ENCODE measurements at regions not wholly inside any gene's neighbourhood (a gene's known extent, or its start where the extent isn't known, plus 50 kb on each side); places are given as distances from the start of the nearest gene placed in this dataset.

GRCh38 chr1:240712014-240712731, 100.2 kb upstream of the GREM2 start (continued):
- no peak for TF ChIP-seq ZNF788 (CRISPR knock-in tag; IDR thresholded peaks at IDR 0.05; ENCODE audit: borderline replicate concordance)
- TF ChIP-seq MEIS1 (CRISPR knock-in tag; IDR thresholded peaks at IDR 0.05; ENCODE audit: borderline replicate concordance), result no peak
- TF ChIP-seq NFKBIZ (CRISPR knock-in tag; IDR thresholded peaks at IDR 0.05), result no peak
- no peak for TF ChIP-seq HCFC1 (IDR thresholded peaks at IDR 0.05; ENCODE audit: low read depth, low read length)

DNA sequence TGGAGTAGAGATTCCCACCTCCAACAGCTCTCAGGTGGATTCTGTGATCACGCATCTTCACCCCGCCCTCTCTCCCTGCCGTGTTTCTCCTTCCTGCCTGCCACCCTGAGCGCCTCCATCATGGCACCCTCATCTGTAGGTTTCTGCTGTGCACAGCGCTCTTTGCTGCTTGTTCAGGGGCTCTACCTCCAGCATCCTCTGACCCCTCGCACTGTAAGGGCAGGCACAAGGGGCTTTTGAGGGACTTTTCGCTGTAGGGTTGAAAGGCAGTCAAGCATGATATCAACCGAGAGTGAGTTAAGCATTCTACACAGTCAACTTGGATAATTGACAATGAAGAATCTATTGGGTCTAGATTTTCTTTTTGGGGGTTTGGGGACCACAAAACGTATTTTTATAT, 99.1 kb upstream of the GREM2 start:
- no peaks in the 10 kb centered on the region for H4K20me1 ChIP-seq (ENCODE audit: insufficient read depth, low read length)
- no peaks in the 10 kb centered on the region for H3K4me1 ChIP-seq (ENCODE audit: insufficient read depth, low read length)
- ChIA-PET POLR2A (no interaction called here), CTCF (ENCODE audit: low intra/inter-chr PET ratio, low total read pairs) (no interaction called here)
- ATAC-seq (no peak), FAIRE-seq (no peak), DNase-seq (ENCODE audit: low spot score) (no peak)
- H3K27ac ChIP-seq (ENCODE audit: extremely low read length, insufficient read depth, low read length), result no peak overlapping the region
- in situ Hi-C loops (cut with HindIII; ENCODE audit: extremely low pct_ligation_motif_present, low pct_unique_long_range_greater_than_20kb), result no loop called here
- no peak overlapping the region for H3K4me3 ChIP-seq (replicated peaks in 1 of 3; ENCODE audit: insufficient read depth in 1 of 3, low read depth in 2 of 3, low read length in 3 of 3)
- no peak overlapping the region for H3K9ac ChIP-seq (ENCODE audit: insufficient read depth, low read depth, low read length)
- WGBS (ENCODE audit: low lambda C conversion rate), result 24% methylated on average over 9 of the region's 9 CpGs
- H3K36me3 ChIP-seq (replicated peaks in 1 of 2; ENCODE audit: control insufficient read depth in 1 of 2, insufficient read depth in 2 of 2, low read length in 2 of 2), result no peaks in the 10 kb centered on the region
- H2AFZ ChIP-seq (ENCODE audit: low read length), result no peak overlapping the region
- no peak overlapping the region for H3K4me2 ChIP-seq (ENCODE audit: low read depth, low read length)
- no TSS peak for BruUV-seq (replicated peaks)
- TF ChIP-seq ZNF674 (CRISPR knock-in tag; IDR thresholded peaks at IDR 0.05; ENCODE audit: low read depth) (no peak), SRF (IDR thresholded peaks at IDR 0.05; ENCODE audit: low read depth, low read length) (no peak), ZC3H13 (CRISPR knock-in tag; IDR thresholded peaks at IDR 0.05) (no peak), SRY (CRISPR knock-in tag; IDR thresholded peaks at IDR 0.05) (no peak), SKI (IDR thresholded peaks at IDR 0.05; ENCODE audit: partially characterized antibody) (no peak), CBX5 (CRISPR knock-in tag; IDR thresholded peaks at IDR 0.05; ENCODE audit: borderline replicate concordance) (no peak), CC2D1A (CRISPR knock-in tag; IDR thresholded peaks at IDR 0.05) (no peak), ZNF841 (CRISPR knock-in tag; IDR thresholded peaks at IDR 0.05; ENCODE audit: borderline replicate concordance) (no peak), ZNF629 (CRISPR knock-in tag; conservative IDR thresholded peaks at IDR 0.05) (no peak), TEAD3 (CRISPR knock-in tag; optimal IDR thresholded peaks at IDR 0.05; ENCODE audit: borderline replicate concordance) (no peak), GATAD1 (CRISPR knock-in tag; IDR thresholded peaks at IDR 0.05) (no peak), KLF13 (CRISPR knock-in tag; IDR thresholded peaks at IDR 0.05) (no peak), KLF9 (CRISPR knock-in tag; IDR thresholded peaks at IDR 0.05; ENCODE audit: low read depth) (no peak)
- TF ChIP-seq, protein P1, sequence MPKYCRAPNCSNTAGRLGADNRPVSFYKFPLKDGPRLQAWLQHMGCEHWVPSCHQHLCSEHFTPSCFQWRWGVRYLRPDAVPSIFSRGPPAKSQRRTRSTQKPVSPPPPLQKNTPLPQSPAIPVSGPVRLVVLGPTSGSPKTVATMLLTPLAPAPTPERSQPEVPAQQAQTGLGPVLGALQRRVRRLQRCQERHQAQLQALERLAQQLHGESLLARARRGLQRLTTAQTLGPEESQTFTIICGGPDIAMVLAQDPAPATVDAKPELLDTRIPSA (CRISPR knock-in tag; IDR thresholded peaks at IDR 0.05; ENCODE audit: borderline replicate concordance), result no peak
- peaks cover 0 to 4% of the 10 kb centered on the region in 2 experiments; a peak in 1 of 5 replicates for H3K27me3 ChIP-seq (ENCODE audit: control insufficient read depth in 1 of 2, insufficient read depth in 2 of 2, low read length in 2 of 2)
- intact Hi-C loops (cut with micrococcal nuclease; ENCODE audit: unreplicated experiment), result no loop called here
- H3K79me2 ChIP-seq (ENCODE audit: insufficient read depth, low read length), result no peaks in the 10 kb centered on the region
- no peaks in the 10 kb centered on the region for H3K9me3 ChIP-seq (ENCODE audit: low read length)
